Hepatocyte (in vitro differentiated cells): ENCODE measurements at regions not wholly inside any gene's neighbourhood (a gene's known extent, or its start where the extent isn't known, plus 50 kb on each side); places are given as distances from the start of the nearest gene placed in this dataset.

Source experiments
- CTCF ChIP-seq: fragments of 200-600 bp; sonication (generic); IDR thresholded peaks from 2 replicates; pipeline ENCODE4 v1.5.1; 2016; ENCODE audit warnings: antibody characterized with exemption, mild to moderate bottlenecking; ENCODE audit not compliant: poor library complexity
- EZH2 ChIP-seq: fragments of 200-600 bp; sonication (generic); IDR thresholded peaks from 2 replicates; pipeline ENCODE4 v1.6.1; 2016; ENCODE audit warnings: antibody characterized with exemption, mild to moderate bottlenecking, borderline replicate concordance

- TF ChIP-seq CTCF (no peak), EZH2 (no peak)
Measured at GRCh38 chr3:124450366-124450765, 279.9 kb upstream of the UMPS start.
